ENCODE measurements at regions not wholly inside any gene's neighbourhood (a gene's known extent, or its start where the extent isn't known, plus 50 kb on each side); places are given as distances from the start of the nearest gene placed in this dataset.

- TF ChIP-seq POLR2A (IDR thresholded peaks at IDR 0.05) (no peak), CTCF (IDR thresholded peaks at IDR 0.05) (no peak)
These were observed 1103.6 kb downstream of the CDH8 start for GRCh38 chr16:60932600-60932999.

Measured in testis (tissue), 2 donors.